GM23338 (cell line): ENCODE measurements at regions not wholly inside any gene's neighbourhood (a gene's known extent, or its start where the extent isn't known, plus 50 kb on each side); places are given as distances from the start of the nearest gene placed in this dataset.

Source experiments
- ATAC-seq: fragments of 200-7000 bp; cut with Tn5 transposase; 3 replicates; pipeline ENCODE4 v1.9.1; 2020
- DNase-seq: peaks from one replicate; pipeline ENCODE4 v3.0.0-alpha.2; 2015; ENCODE audit warnings: low spot score
- H2AFZ ChIP-seq: fragments of 200-600 bp; sonication (generic); 2 replicates; pipeline ENCODE4 v1.8.0; 2016; ENCODE audit warnings: antibody characterized with exemption, mild to moderate bottlenecking, moderate library complexity
- H3F3A ChIP-seq: fragments of 200-600 bp; sonication (generic); replicated peaks from 2 replicates; pipeline ENCODE4 v1.8.0; 2017; ENCODE audit warnings: antibody characterized with exemption, mixed run types, low read depth
- H3K27ac ChIP-seq: fragments of 200-600 bp; sonication (generic); 2 replicates; pipeline ENCODE4 v1.6.1; 2016; ENCODE audit warnings: low read depth
- H3K27me3 ChIP-seq: fragments of 200-600 bp; sonication (generic); 2 replicates; pipeline ENCODE4 v1.8.0; 2016; ENCODE audit warnings: mild to moderate bottlenecking, mixed run types, moderate library complexity; ENCODE audit not compliant: insufficient read depth
- H3K36me3 ChIP-seq: fragments of 200-600 bp; sonication (generic); 2 replicates; pipeline ENCODE4 v1.8.0; 2016; ENCODE audit warnings: mild to moderate bottlenecking; ENCODE audit not compliant: insufficient read depth
- H3K4me1 ChIP-seq: fragments of 200-600 bp; sonication (generic); 2 replicates; pipeline ENCODE4 v1.8.0; 2016; ENCODE audit warnings: mild to moderate bottlenecking, moderate library complexity; ENCODE audit not compliant: insufficient read depth
- H3K4me2 ChIP-seq: fragments of 200-600 bp; sonication (generic); 2 replicates; pipeline ENCODE4 v1.7.1; 2017; ENCODE audit warnings: mixed run types
- H3K4me3 ChIP-seq: fragments of 200-600 bp; sonication (generic); 2 replicates; pipeline ENCODE4 v1.6.1; 2016; ENCODE audit warnings: mixed run types
- H3K79me2 ChIP-seq: fragments of 200-600 bp; sonication (generic); replicated peaks from 2 replicates; pipeline ENCODE4 v1.8.0; 2017; ENCODE audit warnings: mild to moderate bottlenecking; ENCODE audit not compliant: insufficient read depth
- H3K9me2 ChIP-seq: fragments of 200-600 bp; sonication (generic); 2 replicates; pipeline ENCODE4 v1.8.0; 2017; ENCODE audit not compliant: insufficient read depth
- H4K20me1 ChIP-seq: fragments of 200-600 bp; sonication (generic); replicated peaks from 2 replicates; pipeline ENCODE4 v1.8.0; 2017; ENCODE audit warnings: mild to moderate bottlenecking; ENCODE audit not compliant: insufficient read depth
- H3K27ac Mint-ChIP-seq: 2 replicates; pipeline ENCODE4 v1.8.0; 2020; ENCODE audit warnings: inconsistent platforms, mild to moderate bottlenecking, moderate library complexity, mixed read lengths
- H3K27me3 Mint-ChIP-seq: 3 replicates; pipeline ENCODE4 v1.8.0; 2022; ENCODE audit warnings: low read depth, mild to moderate bottlenecking, moderate library complexity, mixed read lengths, inconsistent platforms; ENCODE audit not compliant: insufficient read depth, poor library complexity
- H3K36me3 Mint-ChIP-seq: 3 replicates; pipeline ENCODE4 v1.8.0; 2021; ENCODE audit warnings: low read depth, mild to moderate bottlenecking, inconsistent platforms, moderate library complexity, mixed read lengths
- H3K4me1 Mint-ChIP-seq: 3 replicates; pipeline ENCODE4 v1.8.0; 2020; ENCODE audit warnings: mild to moderate bottlenecking, inconsistent platforms, mixed read lengths
- H3K4me3 Mint-ChIP-seq: 3 replicates; pipeline ENCODE4 v1.8.0; 2021; ENCODE audit warnings: moderate library complexity, mild to moderate bottlenecking, inconsistent platforms, mixed read lengths
- H3K9me3 Mint-ChIP-seq: 3 replicates; pipeline ENCODE4 v1.8.0; 2020; ENCODE audit warnings: moderate library complexity, mild to moderate bottlenecking, inconsistent platforms, mixed read lengths
- CREB1 ChIP-seq: fragments of 250-450 bp; sonication (Bioruptor Pico); IDR thresholded peaks from 2 replicates; pipeline ENCODE4 v1.5.0; 2020; ENCODE audit warnings: low read depth, mild to moderate bottlenecking, moderate library complexity
- CTCF ChIP-seq, 2 experiments: fragments of 200-600 bp in 1 of 2; sonication (generic) in 1 of 2; conservative IDR thresholded peaks; 2 replicates each; pipeline versions ENCODE4 v1.5.1 to v1.6.1; 2016 to 2017; ENCODE audit warnings: antibody characterized with exemption in 2 of 2, low read depth in 2 of 2, mild to moderate bottlenecking in 2 of 2, moderate library complexity in 1 of 2
- ETS1 ChIP-seq: IDR thresholded peaks from 2 replicates; pipeline ENCODE4 v1.6.1; 2016; ENCODE audit warnings: antibody characterized with exemption
- EZH2 ChIP-seq: fragments of 200-600 bp; sonication (generic); IDR thresholded peaks from one replicate; pipeline ENCODE4 v1.8.0; 2017; ENCODE audit warnings: antibody characterized with exemption, mild to moderate bottlenecking, low read depth; ENCODE audit not compliant: unreplicated experiment
- EZH2phosphoT487 ChIP-seq: fragments of 200-600 bp; sonication (generic); IDR thresholded peaks from one replicate; pipeline ENCODE4 v1.8.1; 2018; ENCODE audit warnings: antibody characterized with exemption; ENCODE audit not compliant: unreplicated experiment
- JUNB ChIP-seq: IDR thresholded peaks from one replicate; pipeline ENCODE4 v1.6.1; 2016; ENCODE audit warnings: antibody characterized with exemption; ENCODE audit not compliant: unreplicated experiment
- NANOG ChIP-seq: IDR thresholded peaks from 2 replicates; pipeline ENCODE4 v1.6.1; 2016; ENCODE audit warnings: antibody characterized with exemption, borderline replicate concordance
- POLR2AphosphoS5 ChIP-seq: IDR thresholded peaks from 2 replicates; pipeline ENCODE4 v1.6.1; 2016; ENCODE audit warnings: antibody characterized with exemption, low read depth
- REST ChIP-seq: IDR thresholded peaks from one replicate; pipeline ENCODE4 v1.6.1; 2018; ENCODE audit warnings: antibody characterized with exemption; ENCODE audit not compliant: unreplicated experiment
- STAT1 ChIP-seq: IDR thresholded peaks from one replicate; pipeline ENCODE4 v1.6.1; 2016; ENCODE audit warnings: antibody characterized with exemption; ENCODE audit not compliant: unreplicated experiment
- ZNF114 ChIP-seq: fragments of 250-450 bp; sonication (Bioruptor Pico); IDR thresholded peaks from 2 replicates; pipeline ENCODE4 v1.5.0; 2020; ENCODE audit warnings: mild to moderate bottlenecking, moderate library complexity
- ZNF331 ChIP-seq: fragments of 250-450 bp; sonication (Bioruptor Pico); IDR thresholded peaks from 2 replicates; pipeline ENCODE4 v1.5.0; 2020; ENCODE audit warnings: low read depth, mild to moderate bottlenecking, moderate library complexity
- ZNF462 ChIP-seq: fragments of 250-450 bp; sonication (Bioruptor Pico); IDR thresholded peaks from 2 replicates; pipeline ENCODE4 v1.5.0; 2020; ENCODE audit warnings: mild to moderate bottlenecking, moderate library complexity

GRCh38 chr18:29080946-29081345 lies 904.0 kb upstream of the CDH2 start:
- Mint-ChIP-seq H3K27ac (no peak overlapping the region), H3K9me3 (no peaks in the 10 kb centered on the region; the same call in 2 of the 3 replicates), H3K4me3 (no peak overlapping the region), H3K27me3 (no peaks in the 10 kb centered on the region), H3K4me1 (peaks cover 17% of the 10 kb centered on the region; the same call in 2 of the 3 replicates), H3K36me3 (no peaks in the 10 kb centered on the region)
- DNase-seq: no peak
- Histone ChIP-seq H3K36me3 (no peaks in the 10 kb centered on the region), H3K79me2 (no peaks in the 10 kb centered on the region), H3K4me2 (no peak overlapping the region), H3K4me1 (no peaks in the 10 kb centered on the region), H3K4me3 (no peak overlapping the region), H3K27me3 (no peaks in the 10 kb centered on the region), H2AFZ (peak overlapping the region; percentile 67; the same call in 1 of the 2 replicates), H3K9me2 (no peaks in the 10 kb centered on the region), H3F3A (no peaks in the 10 kb centered on the region), H4K20me1 (no peaks in the 10 kb centered on the region), H3K27ac (no peak overlapping the region)
- ATAC-seq: peak; percentile 36; the same call in 2 of the 3 replicates
- TF ChIP-seq NANOG: no peak
- TF ChIP-seq ZNF331 (CRISPR knock-in tag): no peak
- TF ChIP-seq POLR2AphosphoS5: no peak
- TF ChIP-seq EZH2phosphoT487: no peak
- no peak for TF ChIP-seq ETS1
- no peak for TF ChIP-seq CREB1
- TF ChIP-seq ZNF462 (CRISPR knock-in tag): no peak
- no peak for TF ChIP-seq CTCF (conservative IDR thresholded peaks at IDR 0.05; ENCODE audit: low read depth in 2 of 2)
- no peak for TF ChIP-seq ZNF114 (CRISPR knock-in tag)
- TF ChIP-seq EZH2: no peak
- no peak for TF ChIP-seq JUNB
- TF ChIP-seq REST: no peak
- no peak for TF ChIP-seq STAT1
